NCI-H146 (cell line): ENCODE measurements at regions not wholly inside any gene's neighbourhood (a gene's known extent, or its start where the extent isn't known, plus 50 kb on each side); places are given as distances from the start of the nearest gene placed in this dataset.

ENCODE experiments used
- DNase-seq: peaks from one replicate; lab custom pipeline; 2025; lab: John Stamatoyannopoulos, UW

DNA sequence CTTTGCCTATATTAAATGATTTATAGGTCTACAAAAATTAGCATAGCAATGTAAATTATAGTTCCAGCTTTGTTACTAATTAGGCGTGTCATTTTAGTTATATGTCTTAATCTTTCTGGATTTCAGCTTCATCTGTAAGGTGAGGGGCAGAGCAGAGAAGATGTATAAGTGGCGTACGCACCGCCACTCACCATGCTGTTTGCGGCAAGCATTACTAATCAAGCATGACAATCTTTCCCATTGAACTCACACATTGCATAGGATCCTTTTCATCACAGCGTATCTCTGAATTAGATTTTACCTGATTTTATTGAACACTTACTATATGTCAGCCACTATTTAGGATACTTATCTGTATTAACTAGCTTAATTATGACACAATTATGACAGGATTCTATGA is 183.6 kb upstream of the DLGAP1 start:
- DNase-seq = no peak

DNA sequence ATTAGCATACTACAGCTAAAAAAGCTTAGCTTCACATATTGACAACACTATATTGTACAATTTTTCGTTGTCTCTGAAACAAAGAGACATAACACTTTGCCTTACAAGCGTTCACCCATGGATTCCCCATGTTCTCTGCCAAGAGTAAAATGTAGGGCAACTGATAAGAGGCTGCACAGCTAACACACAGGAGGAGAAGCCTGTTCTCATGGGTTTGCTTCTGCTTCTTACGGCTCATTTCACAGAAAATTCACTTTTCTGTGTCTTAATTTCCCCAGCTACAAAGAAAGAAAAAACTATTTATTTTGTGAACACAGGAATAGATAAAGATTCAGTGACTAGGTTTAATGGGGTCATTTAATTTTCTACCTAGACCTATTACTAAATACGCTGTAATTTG is 182.8 kb upstream of the DLGAP1 start:
- no peak for DNase-seq

DNA sequence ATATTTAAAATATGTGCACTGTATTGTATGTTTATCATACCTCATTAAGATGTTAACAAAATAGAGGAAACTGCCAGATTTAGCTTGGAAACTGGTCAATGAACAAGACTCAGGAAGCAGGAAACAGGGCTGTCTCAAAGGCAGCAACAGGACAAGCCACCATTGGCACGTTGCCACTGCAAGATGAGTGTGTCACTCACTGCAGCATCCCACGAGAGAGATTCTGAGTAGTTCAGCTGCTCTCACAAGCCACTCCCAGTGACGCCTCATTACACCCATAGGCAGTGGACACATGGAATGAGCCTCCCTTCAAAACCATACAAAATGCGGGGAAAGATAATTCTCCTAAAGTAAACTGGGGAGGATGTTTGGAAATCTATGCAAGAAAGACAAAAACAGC is 181.9 kb upstream of the DLGAP1 start:
- no peak for DNase-seq

DNA sequence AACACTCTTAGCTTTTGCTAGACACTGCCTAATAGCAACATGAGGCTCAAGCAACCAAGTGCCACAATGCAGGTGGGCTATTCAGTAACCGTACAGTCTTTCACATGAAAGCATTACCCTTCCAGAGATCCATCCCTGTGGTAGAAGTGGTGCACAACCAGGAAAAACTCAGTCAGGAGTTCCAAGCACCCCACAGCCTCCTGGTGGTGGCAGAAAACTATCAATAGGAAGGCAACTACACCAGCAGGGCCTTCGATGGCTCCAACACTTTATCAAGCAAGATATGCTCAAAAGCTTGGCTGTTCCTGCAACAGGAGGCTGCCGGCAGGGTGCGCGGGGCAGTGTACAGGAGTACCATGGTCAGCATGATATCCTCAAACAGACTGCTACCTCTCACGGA is 176.1 kb upstream of the DLGAP1 start:
- DNase-seq = no peak

DNA sequence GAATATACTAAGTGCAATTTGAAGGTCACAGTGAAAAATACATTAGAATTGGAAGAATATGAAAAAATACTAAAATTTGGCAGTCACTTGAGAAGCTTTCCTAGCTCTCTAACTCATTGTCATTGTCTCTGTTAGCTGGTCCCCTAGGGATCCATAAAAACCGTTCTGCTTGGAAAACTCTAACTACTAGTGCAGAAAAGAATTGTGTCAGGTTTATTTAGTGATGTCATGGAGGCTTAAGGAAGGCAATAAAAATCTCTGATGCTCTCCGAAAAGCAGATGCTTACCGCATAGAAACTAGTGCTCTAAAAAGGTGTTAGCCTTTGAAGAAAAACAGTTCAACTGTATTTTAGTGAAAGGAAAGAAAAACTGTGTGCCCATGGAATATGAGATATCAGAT is 150.1 kb upstream of the DLGAP1 start:
- no peak for DNase-seq

DNA sequence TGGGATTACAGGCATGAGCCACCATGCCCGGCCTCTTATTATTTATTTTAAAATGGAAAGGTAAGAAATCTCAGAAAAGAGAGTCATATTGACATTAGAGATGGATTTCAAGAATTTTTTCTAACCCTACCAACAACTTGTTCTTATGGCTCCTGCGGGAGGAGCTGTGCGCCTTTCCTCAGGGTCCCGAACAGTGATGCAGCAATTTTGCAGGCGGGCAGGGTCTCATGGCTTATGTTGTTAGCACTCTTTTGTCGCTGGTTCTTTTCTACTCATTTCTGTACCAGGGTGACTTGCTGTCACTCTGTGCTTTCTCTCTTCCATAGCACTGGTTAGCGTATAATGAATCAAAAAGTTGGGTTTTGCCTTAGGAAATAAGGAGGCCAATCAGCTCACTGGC is 148.8 kb upstream of the DLGAP1 start:
- no peak for DNase-seq

DNA sequence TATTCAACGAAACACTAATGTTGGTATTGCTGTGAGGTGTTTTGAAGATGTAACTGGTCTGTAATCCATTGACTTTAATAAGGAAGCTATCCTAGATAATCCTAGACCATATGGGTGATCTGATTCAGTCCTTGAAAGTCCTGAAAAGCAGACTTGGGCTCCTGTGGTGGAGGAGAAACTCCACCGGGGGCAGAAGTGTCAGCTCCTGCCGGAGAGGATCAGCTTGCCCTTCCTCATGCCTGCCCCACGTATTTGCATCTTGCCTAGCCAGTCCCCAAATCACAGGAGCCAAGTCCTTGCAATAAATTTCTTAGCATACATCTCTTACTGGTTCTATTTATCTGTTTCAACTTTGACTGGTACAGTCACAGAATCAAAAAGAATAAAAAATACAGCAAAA is 144.2 kb upstream of the DLGAP1 start:
- DNase-seq = no peak

DNA sequence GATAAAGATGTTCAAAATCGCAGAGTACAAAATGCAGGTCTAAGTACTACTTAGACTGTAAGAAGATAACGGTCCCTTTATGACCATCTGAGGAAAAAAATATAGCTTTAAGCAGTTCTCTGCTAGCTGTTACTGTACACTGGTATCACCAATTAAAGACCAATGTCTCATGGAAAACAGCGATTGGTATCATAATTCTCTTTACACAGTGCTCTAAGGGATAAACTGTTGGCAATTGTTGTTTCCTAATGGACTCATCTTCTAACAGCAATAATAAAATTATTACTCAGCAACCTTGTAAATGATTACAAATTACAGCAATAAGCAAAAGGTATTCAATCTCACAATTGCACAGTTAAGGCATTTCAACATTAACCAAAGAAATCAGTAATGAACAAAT is 142.2 kb upstream of the DLGAP1 start:
- no peak for DNase-seq

DNA sequence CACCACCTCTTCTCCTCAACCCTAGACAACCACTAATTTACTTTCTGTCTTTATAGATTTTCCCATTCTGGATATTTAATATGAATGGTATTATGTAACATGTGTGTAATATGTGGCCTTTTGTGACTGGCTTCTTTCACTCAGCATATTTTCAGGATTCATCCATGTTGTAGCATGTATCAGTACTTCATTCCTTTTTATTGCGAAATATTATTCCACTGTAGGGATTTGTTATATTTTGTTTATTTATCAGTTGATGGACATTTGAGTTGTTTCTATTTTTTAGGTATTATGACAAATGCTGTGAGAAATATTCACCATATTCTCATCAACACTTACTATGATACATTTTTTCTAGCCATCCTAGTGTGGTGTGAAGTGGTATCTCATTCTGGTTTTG is 138.8 kb upstream of the DLGAP1 start:
- DNase-seq = no peak

DNA sequence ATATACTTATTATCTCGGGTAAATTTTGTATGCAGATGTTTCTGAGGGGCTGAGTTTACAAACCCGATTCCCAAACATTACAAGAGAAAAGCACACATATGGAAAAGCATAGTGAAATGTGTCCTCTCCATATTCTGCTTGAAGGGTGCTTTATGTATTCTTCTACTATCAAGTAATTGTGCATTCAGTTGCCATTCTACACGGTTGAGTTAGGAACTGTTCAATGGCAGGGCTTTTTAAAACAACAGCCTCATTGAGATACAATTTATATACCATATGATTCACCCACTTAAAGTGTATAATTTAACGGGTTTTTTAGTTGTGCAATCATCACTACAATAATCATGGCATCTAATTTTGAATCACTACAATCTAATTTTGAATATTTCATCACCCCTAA is 138.4 kb upstream of the DLGAP1 start:
- no peak for DNase-seq

DNA sequence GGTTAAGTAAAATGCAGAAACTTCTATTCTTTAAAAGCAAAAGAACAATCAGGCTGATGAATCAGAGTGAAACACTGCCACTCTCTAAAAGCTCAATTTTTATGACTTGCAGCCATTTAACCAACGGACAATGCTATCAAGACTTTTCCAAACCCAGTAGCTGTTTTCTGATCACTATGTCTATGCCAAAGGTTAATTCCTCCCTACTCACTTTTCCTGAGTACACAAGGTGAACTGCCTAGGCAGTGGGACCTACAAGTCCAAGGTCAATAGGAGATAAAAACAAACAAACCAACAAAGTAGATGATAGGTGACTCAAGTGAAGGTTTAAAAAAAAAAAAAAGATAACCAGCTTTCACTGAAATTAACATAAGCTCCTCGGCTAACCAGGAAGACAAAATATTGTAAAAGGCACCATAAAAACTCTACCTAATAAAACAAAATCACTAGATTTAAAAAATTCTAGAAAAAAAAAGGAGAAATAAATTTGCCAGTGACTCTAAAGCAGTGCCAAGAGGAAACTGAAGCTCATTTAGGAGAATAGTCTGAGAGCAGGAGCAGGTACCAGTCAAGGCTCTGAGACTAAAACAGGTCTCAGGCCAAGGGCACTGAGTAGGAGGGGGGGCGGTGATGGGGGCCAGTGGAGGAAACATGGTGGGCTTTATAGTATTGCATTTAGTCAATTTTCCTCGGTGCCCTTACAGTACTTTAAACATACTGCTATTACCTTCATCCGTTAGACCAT is 134.1 kb upstream of the DLGAP1 start:
- no peak for DNase-seq

DNA sequence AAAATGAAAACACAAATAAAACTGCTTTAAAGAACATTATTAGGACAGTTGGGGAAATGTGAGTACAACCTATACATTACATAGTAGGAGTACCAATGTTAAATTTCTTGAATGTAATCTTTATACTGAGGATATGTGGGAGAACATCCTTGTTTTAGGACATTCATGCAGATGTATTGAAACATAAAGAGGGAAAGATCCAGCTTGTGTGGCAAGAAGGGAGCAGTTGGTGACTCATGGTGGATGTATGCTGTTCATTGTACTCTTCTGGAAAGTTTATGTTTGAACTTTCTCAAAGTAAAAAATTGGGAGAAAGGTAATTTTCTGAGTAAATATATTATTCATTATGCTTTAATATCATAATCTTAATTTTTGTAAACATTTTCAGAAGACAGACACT is 132.1 kb upstream of the DLGAP1 start:
- no peak for DNase-seq

DNA sequence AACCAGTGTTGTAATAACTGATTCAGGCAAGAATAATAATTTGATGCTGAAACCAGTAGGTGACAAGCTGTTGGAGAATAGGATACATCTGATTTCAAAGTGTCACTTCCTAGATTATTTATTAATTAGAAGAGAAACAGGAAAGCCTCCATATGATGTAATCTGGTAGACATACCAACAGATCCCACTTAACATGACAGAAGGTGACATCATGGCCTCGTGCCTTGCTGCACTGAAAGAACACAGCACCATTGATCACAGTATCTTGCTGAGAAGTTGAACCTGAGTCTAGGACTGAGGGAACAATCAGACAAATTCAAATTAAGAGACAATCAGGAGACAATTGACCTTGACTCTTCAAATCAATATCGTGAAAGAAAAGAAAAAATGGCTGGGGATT is 131.6 kb upstream of the DLGAP1 start:
- no peak for DNase-seq

DNA sequence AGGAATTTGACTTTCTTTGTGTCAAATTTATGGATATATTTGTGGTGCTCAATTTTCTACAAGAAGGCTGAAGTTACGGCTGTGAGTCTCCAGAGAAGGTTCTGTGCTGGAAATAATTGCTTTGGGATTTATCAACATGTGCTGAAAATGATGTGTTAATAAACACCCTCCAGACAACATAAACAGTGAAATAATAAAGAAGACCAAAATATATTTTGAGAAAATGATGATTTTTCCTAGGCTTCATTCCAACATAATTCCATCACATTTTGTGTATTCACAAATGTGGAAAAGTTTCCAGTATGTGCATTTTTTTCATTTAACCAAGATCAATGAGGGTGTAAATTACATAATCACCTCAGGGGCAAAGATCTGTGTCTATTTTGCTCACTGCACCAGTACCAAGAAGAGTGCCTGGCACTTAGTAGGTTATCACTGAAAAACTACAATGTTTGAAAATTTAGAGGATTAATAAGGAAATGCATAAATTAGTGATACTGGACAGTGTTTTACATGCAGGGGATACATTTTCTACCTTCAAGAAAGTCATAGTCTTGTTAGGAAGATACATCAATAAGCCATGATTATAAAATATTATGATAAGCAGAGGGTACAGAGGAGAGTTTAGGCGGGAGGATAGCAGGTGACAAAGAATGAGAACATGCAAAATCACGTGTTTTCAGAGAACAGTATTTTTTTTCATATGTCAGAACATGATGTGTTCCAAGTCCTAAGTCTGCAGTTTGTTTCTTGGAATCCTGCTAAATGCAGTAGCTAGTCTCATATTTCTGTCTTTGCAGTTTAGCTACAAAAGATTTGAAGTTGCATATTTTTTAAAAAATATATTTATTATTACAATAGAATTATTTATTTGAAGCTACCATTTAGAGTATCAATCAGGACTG is 127.6 kb upstream of the DLGAP1 start:
- no peak for DNase-seq

DNA sequence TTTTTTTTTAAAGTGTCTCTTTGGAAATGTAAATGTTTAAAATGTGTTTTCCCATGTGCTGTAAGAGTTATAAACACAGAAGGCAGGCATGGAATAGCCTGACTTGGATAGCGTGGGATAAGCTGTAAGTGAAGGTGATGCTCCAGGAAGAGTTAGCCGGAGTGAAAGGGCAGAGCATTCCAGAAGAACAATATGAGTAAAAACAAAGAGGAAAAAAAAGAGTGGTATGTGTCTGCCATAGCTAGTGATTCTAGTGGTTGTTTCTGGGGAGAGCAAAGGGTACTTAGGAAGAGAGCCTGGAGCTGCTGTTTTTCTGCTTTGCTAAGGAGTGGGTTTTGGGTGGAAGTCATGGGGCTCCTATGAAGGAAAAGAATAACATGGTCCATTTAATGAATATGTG is 126.9 kb upstream of the DLGAP1 start:
- DNase-seq = no peak

DNA sequence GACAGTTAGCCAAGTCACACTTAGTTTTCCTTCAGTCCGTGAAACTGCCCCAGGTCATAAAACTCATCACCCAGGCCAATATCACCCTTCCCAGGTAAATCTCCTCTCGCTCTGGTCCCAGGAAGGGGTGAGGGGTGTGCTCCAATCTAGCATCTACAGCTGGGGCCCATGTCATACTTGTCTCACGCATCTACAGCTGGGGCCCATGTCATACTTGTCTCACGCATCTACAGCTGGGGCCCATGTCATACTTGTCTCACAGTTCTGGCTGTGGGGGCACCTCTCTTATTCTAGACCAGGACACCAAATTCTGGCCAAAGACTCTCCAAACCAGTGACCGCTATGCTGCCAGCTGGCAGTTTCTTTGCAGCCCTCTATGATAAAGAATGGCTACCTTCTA is 123.3 kb upstream of the DLGAP1 start:
- DNase-seq = no peak

DNA sequence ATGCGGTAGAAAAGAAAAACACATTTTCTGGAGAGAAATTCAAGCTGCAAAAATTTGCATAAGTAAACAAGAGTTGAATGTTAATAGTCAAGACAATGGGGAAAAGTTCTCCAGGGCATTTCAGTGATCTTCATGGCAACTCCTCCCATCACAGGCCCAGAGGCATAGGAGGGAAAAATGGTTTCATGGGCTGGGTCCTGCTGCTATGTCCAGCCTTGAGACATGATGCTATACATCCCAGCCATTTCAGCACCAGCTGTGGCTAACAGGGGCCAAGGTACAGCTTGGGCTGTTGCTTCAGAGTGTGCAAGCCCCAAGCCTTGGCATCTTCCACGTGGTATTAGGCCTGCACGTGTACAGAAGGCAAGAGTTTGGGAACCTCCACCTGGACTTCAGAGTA is 118.6 kb upstream of the DLGAP1 start:
- no peak for DNase-seq

DNA sequence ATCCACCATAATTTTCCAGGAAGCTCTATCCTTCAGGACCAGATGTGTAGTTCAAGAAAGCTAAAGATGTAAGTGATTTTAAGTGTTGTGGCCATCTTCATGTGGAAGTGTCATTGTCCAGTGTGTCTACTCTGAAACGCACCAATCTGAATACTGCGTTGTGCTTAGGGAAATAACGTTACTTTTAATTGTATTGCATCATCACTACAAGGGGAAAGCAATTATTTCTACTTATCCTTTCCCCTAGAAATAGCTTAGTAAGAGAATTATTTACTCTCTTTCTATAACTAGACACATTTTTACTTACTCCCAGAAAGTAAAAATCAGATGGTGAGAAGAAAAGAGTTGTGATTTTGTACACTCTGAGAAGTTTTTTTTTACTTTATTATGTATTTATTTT is 102.4 kb upstream of the DLGAP1 start:
- no peak for DNase-seq

DNA sequence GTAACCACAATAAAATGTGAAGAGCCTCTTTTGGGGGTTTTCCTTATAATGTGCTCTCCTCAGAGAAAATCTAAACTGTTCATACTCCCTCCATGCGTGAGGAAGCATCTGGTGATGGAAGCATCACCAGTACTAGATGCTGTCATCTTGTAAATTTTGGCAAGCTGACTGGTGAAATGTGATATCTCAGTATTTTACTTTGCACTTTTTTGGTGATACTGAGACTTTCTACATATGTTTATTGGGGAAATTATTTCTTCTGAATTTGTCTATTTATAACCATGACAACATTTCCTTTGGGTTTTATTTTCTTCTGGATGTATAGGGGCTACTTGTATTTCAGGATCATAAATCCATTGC is 95.9 kb upstream of the DLGAP1 start:
- no peak for DNase-seq

DNA sequence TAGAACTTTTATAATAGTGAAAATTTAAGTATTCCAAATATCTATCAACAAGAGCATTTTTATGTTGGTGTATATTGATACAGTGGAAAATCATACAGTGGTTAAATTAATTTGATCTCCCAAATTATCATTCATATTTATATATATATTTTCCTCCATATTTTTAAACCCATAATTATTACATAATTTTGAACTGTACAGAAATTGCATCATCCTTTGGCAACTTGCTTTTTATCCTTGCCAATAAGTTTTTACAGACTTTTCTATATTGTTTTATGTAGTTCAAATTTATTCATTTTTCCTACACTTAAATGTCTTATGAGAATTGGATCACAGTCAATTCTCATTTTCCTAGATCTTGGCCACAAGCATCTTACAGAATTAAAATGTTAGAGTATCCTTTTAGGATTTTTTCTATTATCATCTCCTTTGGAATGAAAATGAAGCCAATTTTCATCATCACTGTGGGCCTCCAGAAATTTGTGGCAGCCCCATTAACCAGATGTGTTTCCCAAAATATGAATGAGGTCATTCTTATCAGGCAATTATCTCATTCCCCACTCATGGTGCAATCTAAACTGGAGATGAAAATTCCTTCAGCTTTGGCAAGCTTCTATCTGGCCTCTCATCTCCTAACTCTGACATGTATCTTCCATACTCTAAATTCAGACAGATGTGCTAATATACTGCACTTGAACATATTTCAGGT is 94.2 kb upstream of the DLGAP1 start:
- no peak for DNase-seq

DNA sequence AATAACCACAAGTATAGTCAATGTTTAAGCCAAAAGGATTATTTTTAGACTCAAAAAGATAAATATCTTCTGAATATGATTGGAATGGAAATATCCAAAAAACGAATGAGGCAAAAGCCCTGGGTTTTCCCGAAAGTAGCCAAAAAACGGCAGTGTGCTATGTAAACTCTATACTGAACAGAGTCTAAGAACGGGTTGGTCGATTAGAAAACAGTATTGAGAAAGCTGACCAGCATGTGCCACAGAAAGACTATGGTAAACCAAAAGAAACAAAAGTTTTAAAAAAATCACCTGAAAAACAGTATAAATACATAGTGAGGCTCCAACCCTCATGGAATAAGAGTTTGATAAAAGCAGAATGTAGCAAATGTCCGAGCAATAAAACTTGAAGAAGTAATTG is 92.0 kb upstream of the DLGAP1 start:
- DNase-seq = no peak

DNA sequence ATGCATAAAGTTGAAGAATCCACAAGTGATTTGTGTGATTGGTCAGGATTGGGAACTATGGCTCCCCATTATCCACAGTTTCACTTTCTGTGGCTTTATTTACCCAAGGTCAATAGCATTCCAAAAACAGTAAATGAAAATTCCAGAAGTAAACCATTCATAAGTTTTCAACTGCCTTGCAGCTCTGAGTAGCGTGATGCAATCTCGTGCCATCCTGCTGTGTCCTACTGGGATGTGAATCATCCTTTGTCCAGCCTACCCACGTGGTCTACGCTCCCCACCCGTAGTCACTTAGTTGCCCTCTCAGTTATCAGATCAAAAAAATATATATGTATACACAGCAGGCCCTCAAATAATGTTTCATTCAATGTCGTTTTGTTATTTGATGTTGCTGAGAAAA is 89.0 kb upstream of the DLGAP1 start:
- DNase-seq = no peak

DNA sequence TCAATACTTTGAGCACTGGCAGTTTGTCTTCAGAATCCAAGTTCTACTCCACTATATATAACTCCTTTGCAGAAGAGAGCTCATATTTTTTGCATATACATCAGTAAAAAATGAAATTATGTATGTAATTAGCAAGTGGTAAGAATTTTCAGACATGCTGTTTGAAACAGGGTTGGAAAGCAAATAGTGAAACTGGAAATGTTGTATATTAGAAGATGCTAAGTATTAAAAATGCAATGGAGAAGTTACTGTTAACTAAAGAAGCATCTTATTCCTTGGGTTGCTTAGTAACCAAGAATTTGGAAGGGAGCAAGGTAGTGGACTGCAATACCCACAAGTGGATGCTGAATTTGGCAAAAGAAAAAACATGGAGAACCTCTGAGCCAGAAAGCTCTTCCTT is 88.6 kb upstream of the DLGAP1 start:
- DNase-seq = no peak
